ENCODE measurements at regions not wholly inside any gene's neighbourhood (a gene's known extent, or its start where the extent isn't known, plus 50 kb on each side); places are given as distances from the start of the nearest gene placed in this dataset.

DNA sequence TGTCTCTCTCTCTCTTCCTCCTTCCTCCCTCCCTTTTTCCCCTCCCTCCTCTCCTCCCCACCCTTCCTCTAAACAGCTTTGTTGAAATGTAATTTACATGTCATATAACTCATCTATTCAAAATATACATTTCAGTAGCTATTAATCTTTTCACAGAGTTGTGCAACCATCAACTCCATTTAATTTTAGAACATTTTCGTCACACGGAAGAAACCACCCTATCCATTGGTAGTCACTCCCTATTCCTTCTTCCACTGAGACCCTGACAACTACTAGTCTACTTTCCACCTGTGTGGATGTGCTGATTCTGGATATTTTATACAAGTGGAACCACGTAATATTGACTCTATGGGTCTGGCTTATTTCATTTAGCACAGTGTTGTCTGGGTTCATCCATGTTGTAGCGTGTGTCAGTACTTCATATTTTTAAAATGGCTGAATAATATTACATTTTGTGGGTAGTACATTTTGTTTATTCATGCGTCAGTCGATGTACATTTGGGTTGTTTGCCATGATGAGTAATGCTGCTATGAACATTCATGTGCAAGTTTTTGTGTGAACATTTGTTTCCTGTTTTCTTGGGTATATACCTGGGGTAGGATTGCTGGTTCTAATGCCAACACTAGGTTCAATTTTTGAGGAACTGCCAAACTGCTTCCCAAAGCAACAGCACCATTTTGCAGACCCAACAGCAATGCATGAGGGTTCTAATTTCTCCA, 100.1 kb upstream of the GCFC2 start:
- H3F3A ChIP-seq (ENCODE audit: insufficient read depth) = no peaks in the 10 kb centered on the region
- H3K79me2 ChIP-seq (ENCODE audit: insufficient read depth, low read length) = no peaks in the 10 kb centered on the region
- H3K9me3 ChIP-seq (ENCODE audit: insufficient read depth, low read length) = no peaks in the 10 kb centered on the region
- H3K9me2 ChIP-seq (replicated peaks; ENCODE audit: insufficient read depth, low read length) = no peaks in the 10 kb centered on the region
- H3K27me3 ChIP-seq (ENCODE audit: low read length) = no peaks in the 10 kb centered on the region
- no peak overlapping the region for H2AFZ ChIP-seq (ENCODE audit: low read depth, low read length, severe bottlenecking)
- no peaks in the 10 kb centered on the region for H4K20me1 ChIP-seq (ENCODE audit: low read depth, low read length)
- no peak overlapping the region for H3K9ac ChIP-seq (ENCODE audit: low read length)
- no peak overlapping the region for H3K4me2 ChIP-seq (ENCODE audit: low read depth, low read length, poor library complexity, severe bottlenecking)
- no peak overlapping the region for H3K27ac ChIP-seq (ENCODE audit: low read depth, low read length)
- H3K4me3 ChIP-seq (ENCODE audit: insufficient read depth, low read length, poor library complexity, severe bottlenecking) = no peak overlapping the region
- TF ChIP-seq, protein P1, sequence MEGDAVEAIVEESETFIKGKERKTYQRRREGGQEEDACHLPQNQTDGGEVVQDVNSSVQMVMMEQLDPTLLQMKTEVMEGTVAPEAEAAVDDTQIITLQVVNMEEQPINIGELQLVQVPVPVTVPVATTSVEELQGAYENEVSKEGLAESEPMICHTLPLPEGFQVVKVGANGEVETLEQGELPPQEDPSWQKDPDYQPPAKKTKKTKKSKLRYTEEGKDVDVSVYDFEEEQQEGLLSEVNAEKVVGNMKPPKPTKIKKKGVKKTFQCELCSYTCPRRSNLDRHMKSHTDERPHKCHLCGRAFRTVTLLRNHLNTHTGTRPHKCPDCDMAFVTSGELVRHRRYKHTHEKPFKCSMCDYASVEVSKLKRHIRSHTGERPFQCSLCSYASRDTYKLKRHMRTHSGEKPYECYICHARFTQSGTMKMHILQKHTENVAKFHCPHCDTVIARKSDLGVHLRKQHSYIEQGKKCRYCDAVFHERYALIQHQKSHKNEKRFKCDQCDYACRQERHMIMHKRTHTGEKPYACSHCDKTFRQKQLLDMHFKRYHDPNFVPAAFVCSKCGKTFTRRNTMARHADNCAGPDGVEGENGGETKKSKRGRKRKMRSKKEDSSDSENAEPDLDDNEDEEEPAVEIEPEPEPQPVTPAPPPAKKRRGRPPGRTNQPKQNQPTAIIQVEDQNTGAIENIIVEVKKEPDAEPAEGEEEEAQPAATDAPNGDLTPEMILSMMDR (IDR thresholded peaks at IDR 0.05; ENCODE audit: insufficient read depth, low read length, poor library complexity, severe bottlenecking) = no peak
- no peak for TF ChIP-seq EZH2phosphoT487 (conservative IDR thresholded peaks at IDR 0.05; ENCODE audit: low read length)
- no peaks in the 10 kb centered on the region for H3K36me3 ChIP-seq (ENCODE audit: low read length)

DNA sequence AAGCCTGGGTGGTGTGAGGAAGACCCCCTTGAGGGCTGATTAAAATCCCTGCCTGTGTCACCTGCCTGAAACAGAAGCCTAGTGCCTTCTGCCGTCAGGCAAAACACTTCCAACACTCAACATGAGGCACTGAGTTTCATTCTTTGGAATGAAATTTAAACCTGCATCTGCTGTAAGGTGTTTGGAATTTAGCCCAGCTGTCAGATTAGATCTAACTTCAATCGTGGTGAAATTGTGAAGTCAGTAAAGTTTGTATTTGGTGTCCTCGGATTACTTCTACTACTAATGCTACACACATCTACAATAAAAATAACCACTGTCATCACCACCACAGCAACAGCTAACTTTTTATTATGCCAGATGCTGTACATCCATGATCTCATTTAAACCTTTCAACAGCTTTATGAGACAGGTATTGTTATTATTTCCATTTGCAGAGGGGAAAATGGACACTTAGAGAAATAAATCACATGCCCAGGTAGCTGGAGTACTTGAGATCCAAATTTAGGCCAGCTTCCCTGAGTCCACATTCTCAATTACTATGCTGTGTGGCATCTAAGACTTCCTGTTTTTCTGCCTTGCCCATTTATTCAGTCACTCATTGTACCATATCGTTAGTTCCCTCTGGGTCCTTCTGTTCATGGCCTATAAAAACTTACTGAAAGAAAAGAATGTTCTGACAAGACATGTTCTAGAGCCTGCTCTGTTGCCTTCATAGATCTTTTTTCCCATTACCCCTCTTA, 98.2 kb upstream of the GCFC2 start:
- Histone ChIP-seq H4K20me1 (ENCODE audit: low read depth, low read length) (no peaks in the 10 kb centered on the region), H3F3A (ENCODE audit: insufficient read depth) (no peaks in the 10 kb centered on the region), H3K27ac (ENCODE audit: low read depth, low read length) (no peak overlapping the region), H3K9me3 (ENCODE audit: insufficient read depth, low read length) (no peaks in the 10 kb centered on the region), H3K9ac (ENCODE audit: low read length) (no peak overlapping the region), H3K36me3 (ENCODE audit: low read length) (no peaks in the 10 kb centered on the region), H3K4me2 (ENCODE audit: low read depth, low read length, poor library complexity, severe bottlenecking) (no peak overlapping the region), H2AFZ (ENCODE audit: low read depth, low read length, severe bottlenecking) (no peak overlapping the region), H3K4me3 (ENCODE audit: insufficient read depth, low read length, poor library complexity, severe bottlenecking) (no peak overlapping the region), H3K79me2 (ENCODE audit: insufficient read depth, low read length) (no peaks in the 10 kb centered on the region), H3K9me2 (replicated peaks; ENCODE audit: insufficient read depth, low read length) (no peaks in the 10 kb centered on the region), H3K27me3 (ENCODE audit: low read length) (no peaks in the 10 kb centered on the region)
- TF ChIP-seq, protein P1 (IDR thresholded peaks at IDR 0.05; ENCODE audit: insufficient read depth, low read length, poor library complexity, severe bottlenecking) = no peak
- TF ChIP-seq EZH2phosphoT487 (conservative IDR thresholded peaks at IDR 0.05; ENCODE audit: low read length) = no peak

DNA sequence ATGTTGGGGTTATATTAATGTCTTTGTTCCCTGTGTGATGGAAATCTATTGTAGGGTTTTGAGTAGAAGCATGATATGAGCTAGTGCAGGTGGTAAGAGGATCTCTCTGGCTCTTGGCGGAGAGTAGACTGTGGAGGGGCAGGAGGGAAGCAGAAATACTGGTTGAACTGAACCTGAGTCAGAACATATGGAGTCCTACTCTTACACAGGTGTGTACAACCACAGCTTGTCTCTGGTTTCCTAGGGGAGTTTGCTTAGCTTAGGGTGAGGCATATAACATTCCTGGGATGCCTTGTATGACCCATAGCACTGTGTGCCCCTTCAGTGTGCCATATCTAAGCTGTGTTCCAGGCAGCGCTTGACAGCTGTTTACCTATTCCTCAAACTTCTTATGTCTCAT, 97.3 kb upstream of the GCFC2 start:
- no peaks in the 10 kb centered on the region for H3K27me3 ChIP-seq (ENCODE audit: low read length)
- H3K79me2 ChIP-seq (ENCODE audit: insufficient read depth, low read length) = no peaks in the 10 kb centered on the region
- H3K4me2 ChIP-seq (ENCODE audit: low read depth, low read length, poor library complexity, severe bottlenecking) = no peak overlapping the region
- H3F3A ChIP-seq (ENCODE audit: insufficient read depth) = no peaks in the 10 kb centered on the region
- H3K36me3 ChIP-seq (ENCODE audit: low read length) = no peaks in the 10 kb centered on the region
- H2AFZ ChIP-seq (ENCODE audit: low read depth, low read length, severe bottlenecking) = no peak overlapping the region
- no peaks in the 10 kb centered on the region for H3K9me3 ChIP-seq (ENCODE audit: insufficient read depth, low read length)
- no peak overlapping the region for H3K27ac ChIP-seq (ENCODE audit: low read depth, low read length)
- no peaks in the 10 kb centered on the region for H4K20me1 ChIP-seq (ENCODE audit: low read depth, low read length)
- H3K9ac ChIP-seq (ENCODE audit: low read length) = no peak overlapping the region
- no peak overlapping the region for H3K4me3 ChIP-seq (ENCODE audit: insufficient read depth, low read length, poor library complexity, severe bottlenecking)
- TF ChIP-seq, protein P1 (IDR thresholded peaks at IDR 0.05; ENCODE audit: insufficient read depth, low read length, poor library complexity, severe bottlenecking) = no peak
- TF ChIP-seq EZH2phosphoT487 (conservative IDR thresholded peaks at IDR 0.05; ENCODE audit: low read length) = no peak
- H3K9me2 ChIP-seq (replicated peaks; ENCODE audit: insufficient read depth, low read length) = no peaks in the 10 kb centered on the region
